D721Med (cell line): ENCODE measurements at regions not wholly inside any gene's neighbourhood (a gene's known extent, or its start where the extent isn't known, plus 50 kb on each side); places are given as distances from the start of the nearest gene placed in this dataset.

Experiments used
- DNase-seq: peaks from one replicate; pipeline ENCODE4 v3.0.0; 2011; ENCODE audit warnings: low spot score; ENCODE audit not compliant: insufficient read length
- FAIRE-seq: peaks from 2 replicates; lab custom pipeline; 2011; peaks lifted over from hg19 to GRCh38; lab: Jason Lieb, UNC
- CTCF ChIP-seq: IDR thresholded peaks from 2 replicates; pipeline ENCODE4 v1.5.1; 2012; ENCODE audit warnings: mild to moderate bottlenecking, control low read depth; ENCODE audit not compliant: insufficient read depth; ENCODE audit errors: missing control alignments

DNA sequence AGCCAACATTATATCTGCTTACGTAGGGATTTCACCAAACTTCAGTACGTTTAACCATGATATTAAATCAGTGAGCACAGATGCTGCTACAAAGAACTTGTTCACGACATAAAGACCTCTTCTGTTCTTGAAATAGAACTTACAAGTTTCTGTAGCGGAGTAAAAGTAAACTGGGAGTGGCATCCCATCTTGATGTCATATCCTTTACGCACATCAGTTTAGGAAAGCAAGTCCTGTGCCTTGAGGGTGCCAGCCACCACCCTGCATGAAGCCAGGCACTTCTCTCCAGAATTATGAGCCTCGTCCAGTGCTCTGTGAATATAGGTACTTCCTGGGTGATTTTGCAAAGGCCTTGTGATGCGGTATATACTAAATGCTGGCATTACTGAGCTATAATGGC is 122.6 kb downstream of the BTBD3 start:
- no peak for TF ChIP-seq CTCF
- DNase-seq (no peak), FAIRE-seq (no peak)

GRCh38 chr20:12044969-12045368 is 127.3 kb downstream of the BTBD3 start:
- no peak for DNase-seq
- no peak for TF ChIP-seq CTCF
- no peak for FAIRE-seq

GRCh38 chr20:12047838-12048432 is 130.2 kb downstream of the BTBD3 start:
- no peak for DNase-seq

DNA sequence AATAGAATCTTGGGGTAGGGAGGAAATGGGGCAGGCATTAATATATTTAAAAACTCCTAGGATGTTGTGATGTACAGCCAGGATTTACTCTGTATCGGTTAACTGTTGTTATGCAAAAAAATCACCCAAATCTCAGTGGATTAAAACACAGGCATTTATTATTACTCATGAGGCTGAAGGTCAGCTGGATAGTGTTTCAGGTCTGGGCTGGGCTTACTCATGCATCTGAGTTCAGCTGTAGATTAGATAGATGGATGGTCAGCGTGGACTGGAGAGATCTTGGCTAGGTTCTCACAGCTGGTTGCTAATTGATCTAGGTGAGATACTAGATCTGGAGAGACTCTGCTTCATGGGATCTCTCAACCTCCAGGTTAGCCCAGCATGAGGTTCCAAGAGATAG is 131.4 kb downstream of the BTBD3 start:
- FAIRE-seq: no peak
- no peak for TF ChIP-seq CTCF
- DNase-seq: no peak

More at GRCh38 chr20:12047838-12048432, 130.2 kb downstream of the BTBD3 start:
- TF ChIP-seq CTCF: no peak
- FAIRE-seq: no peak

- DNase-seq (no peak), FAIRE-seq (no peak)
- no peak for TF ChIP-seq CTCF
Observed at GRCh38 chr20:12051206-12052163, 133.8 kb downstream of the BTBD3 start.

DNA sequence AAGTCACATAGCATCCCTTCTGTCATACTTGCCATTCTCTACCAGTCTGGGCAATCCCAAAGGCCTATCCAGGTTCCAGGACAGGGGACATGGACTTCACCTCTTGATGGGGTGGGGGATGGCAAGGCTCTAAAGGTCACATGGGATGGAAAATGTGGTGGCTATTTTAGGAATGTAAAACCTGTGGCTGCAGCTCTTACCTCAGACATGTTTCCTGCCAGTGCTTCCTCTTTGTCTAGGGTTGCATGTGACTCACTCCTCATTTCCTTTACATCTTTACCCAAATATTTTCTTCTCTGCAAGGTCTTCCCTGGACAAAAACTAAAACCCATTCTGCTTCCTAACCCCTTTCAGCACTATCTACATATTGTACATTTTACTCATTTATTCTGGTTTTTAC is 135.7 kb downstream of the BTBD3 start:
- no peak for DNase-seq
- TF ChIP-seq CTCF: no peak
- FAIRE-seq: no peak

DNA sequence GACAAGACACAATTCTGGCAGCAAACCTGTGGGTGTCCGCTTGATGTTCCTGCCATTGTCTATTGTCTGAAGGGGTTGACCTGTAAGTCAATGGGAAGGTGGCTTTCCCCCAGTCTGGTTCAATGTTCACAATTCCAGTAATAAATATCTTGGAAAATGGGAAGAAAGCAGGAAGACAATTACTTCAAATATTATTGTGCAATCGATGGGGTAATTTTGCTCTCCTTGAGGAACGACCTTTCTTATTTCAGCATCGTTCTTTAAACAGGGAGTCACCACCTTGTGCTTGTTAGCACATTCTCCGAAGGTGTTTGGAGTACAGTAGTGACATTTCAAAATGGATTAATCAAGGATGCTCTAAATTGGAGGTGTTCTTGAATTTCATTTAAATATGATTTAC is 136.9 kb downstream of the BTBD3 start:
- no peak for TF ChIP-seq CTCF
- no peak for DNase-seq
- no peak for FAIRE-seq
